Left lung (tissue), 4 donors: ENCODE measurements at regions not wholly inside any gene's neighbourhood (a gene's known extent, or its start where the extent isn't known, plus 50 kb on each side); places are given as distances from the start of the nearest gene placed in this dataset.

Experiments
- ATAC-seq: fragments of 200-7000 bp; cut with Tn5 transposase; one replicate; pipeline ENCODE4 v1.9.1; 2020; ENCODE audit warnings: moderate library complexity
- DNase-seq, 4 donors: peaks; one replicate each; pipeline ENCODE4 v3.0.0-alpha.2; 2013 to 2020
- H3K27ac ChIP-seq, 2 donors: fragments of 200-600 bp; sonication (generic) in 1 of 2; one replicate each; pipeline versions ENCODE4 v1.5.0 to v1.8.0; 2020 to 2021
- H3K27me3 ChIP-seq, 2 donors: fragments of 200-600 bp; sonication (generic) in 1 of 2; one replicate each; pipeline versions ENCODE4 v1.5.0 to v1.8.0; 2020 to 2021
- H3K36me3 ChIP-seq, 2 donors: fragments of 200-600 bp; sonication (generic) in 1 of 2; one replicate each; pipeline versions ENCODE4 v1.5.0 to v1.8.0; 2020 to 2021
- H3K4me1 ChIP-seq, 2 donors: fragments of 200-600 bp; one replicate each; pipeline ENCODE4 v1.8.0; 2021
- H3K4me3 ChIP-seq, 2 donors: fragments of 200-600 bp; sonication (generic) in 1 of 2; one replicate each; pipeline versions ENCODE4 v1.5.0 to v1.8.0; 2020 to 2021; ENCODE audit warnings: mild to moderate bottlenecking in 1 of 2
- H3K9me3 ChIP-seq, 2 donors: fragments of 200-600 bp; sonication (generic) in 1 of 2; one replicate each; pipeline versions ENCODE4 v1.5.0 to v1.8.0; 2020 to 2021
- CTCF ChIP-seq, 2 donors: fragments of 200-600 bp; sonication (generic) in 1 of 2; IDR thresholded peaks; one replicate each; pipeline versions ENCODE4 v1.5.0 to v1.8.0; 2021; ENCODE audit warnings: antibody characterized with exemption in 2 of 2
- intact Hi-C, 2 donors: fragments of 100-400 bp; cut with DNase I; formaldehyde crosslinking; loops; one replicate each; pipeline versions ENCODE4 v1.11.2 to v1.14.2; 2022
- donor health status: DM: no; HTN: yes; CAD: no.
- donor health status: DM: no; HTN: no; CAD: no.

DNA sequence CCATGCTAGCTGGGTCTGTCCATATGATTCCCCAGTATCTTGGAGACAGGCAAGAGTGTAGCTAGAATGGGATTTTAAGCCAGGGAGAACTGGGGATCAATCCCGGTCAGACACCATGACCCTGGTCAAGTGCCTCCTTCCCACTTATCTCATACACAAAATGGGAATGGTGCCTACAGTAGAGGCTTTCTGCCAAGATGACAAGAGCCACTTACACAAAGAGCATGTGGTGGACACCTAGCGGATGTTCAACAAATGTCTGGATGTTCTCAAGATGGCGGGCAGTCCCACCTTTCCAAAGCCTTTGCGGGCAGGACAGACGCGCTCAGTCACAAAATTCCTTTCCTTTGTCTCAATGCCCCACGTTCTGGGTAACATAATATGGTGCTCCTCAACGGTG, 57.3 kb downstream of the MAF start:
- ATAC-seq (no peak), DNase-seq (no peak)
- intact Hi-C loops, result no loop called here
- Histone ChIP-seq H3K4me1 (no peaks in the 10 kb centered on the region), H3K36me3 (no peaks in the 10 kb centered on the region), H3K9me3 (no peaks in the 10 kb centered on the region), H3K4me3 (no peak overlapping the region), H3K27me3 (no peaks in the 10 kb centered on the region), H3K27ac (no peak overlapping the region)
- no peak for TF ChIP-seq CTCF (IDR thresholded peaks at IDR 0.05)

DNA sequence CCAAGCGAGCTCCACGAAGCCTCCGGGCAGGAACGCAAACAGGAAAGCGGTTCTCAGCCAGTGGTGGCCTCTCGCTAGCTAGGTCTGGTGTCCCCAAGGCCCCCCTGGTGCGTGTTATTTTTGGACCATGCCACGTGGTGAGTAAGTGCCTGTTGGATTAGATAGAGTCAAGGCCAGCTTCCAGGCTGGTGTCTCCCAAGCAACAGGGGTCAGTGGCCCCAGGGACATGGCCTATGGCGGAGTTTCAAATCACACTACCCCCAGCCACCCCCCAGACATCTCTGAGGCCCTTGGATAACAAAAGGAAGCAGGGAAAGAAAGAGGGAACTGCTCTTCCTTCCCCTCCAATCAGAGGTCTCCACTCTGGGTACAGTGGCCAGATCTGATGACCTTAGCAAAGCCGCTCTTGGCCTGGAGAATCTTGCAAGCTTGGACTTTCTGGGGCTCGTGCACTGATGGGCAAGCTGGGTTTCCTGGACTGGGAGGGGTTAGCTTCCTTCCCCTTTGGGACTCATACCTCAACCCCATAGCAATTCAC, 58.2 kb downstream of the MAF start:
- ATAC-seq, result peak; percentile 74

DNA sequence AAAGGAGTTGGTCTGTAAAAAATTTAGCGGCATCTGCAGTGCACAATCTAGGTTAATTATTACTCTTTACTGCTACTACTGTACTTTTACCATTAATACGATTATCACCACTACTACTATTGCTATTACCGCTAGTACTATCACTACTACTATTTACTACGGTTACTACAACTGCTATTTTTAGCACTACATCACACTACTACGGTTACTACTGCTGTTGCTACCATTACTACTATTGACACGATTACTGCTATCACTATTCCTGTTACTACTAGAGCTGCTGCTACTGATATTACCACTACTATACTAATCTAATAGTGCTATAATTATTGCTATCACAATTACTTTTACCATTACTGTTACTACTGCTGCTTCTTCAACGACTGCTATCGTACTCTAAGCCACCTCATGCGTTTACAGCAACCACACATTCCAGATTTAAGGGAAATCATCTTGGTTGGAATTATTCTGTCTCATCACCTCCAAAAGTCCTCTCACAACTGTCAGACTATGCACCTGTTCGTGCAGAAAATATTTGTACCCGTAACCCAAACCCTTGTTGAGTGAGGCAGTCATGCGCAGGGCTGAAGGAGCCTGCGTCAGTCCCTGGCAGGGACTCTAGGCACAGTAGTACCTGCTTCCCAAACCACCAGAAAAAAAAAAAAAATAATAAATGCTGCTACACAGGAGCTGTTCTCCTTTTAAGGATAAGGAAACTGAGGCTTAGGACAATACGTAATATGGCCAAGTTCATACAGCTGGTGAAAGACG, 59.5 kb downstream of the MAF start:
- DNase-seq (no peak), ATAC-seq (no peak)
- Histone ChIP-seq H3K36me3 (no peaks in the 10 kb centered on the region), H3K27me3 (no peaks in the 10 kb centered on the region), H3K4me1 (no peaks in the 10 kb centered on the region), H3K9me3 (no peaks in the 10 kb centered on the region), H3K4me3 (no peak overlapping the region), H3K27ac (no peak overlapping the region)
- TF ChIP-seq CTCF (IDR thresholded peaks at IDR 0.05), result no peak
- intact Hi-C loops, result no loop called here

More for the DNA sequence above, 58.2 kb downstream of the MAF start:
- intact Hi-C loops, result no loop called here
- H3K9me3 ChIP-seq, result no peaks in the 10 kb centered on the region
- no peaks in the 10 kb centered on the region for H3K4me1 ChIP-seq
- no peaks in the 10 kb centered on the region for H3K27me3 ChIP-seq
- TF ChIP-seq CTCF (IDR thresholded peaks at IDR 0.05), result no peak
- no peak overlapping the region for H3K27ac ChIP-seq
- no peak overlapping the region for H3K4me3 ChIP-seq
- peak in 1 of 4 donors; percentile 50 for DNase-seq
- no peaks in the 10 kb centered on the region for H3K36me3 ChIP-seq

DNA sequence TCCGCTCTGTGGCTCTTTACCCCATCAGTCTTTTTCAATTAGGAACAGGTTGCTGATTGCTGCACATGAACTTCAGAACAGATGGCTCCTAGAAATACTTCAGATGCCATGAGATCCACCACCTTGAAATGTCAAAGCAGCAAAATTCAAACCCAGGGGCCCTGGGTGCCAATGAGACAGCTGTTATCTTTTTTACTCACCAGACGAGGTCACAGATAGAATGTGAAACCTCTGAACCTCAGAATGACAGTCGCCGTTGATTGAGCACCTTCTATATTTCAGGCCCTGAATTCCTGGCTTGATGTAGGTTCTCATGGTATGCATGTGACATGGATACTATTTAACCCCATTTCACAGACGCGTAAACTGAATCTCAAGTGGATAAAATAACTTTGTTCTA, 63.0 kb downstream of the MAF start:
- TF ChIP-seq CTCF (IDR thresholded peaks at IDR 0.05), result no peak
- no peaks in the 10 kb centered on the region for H3K36me3 ChIP-seq
- intact Hi-C loops, result no loop called here
- no peak overlapping the region for H3K4me3 ChIP-seq
- H3K9me3 ChIP-seq, result no peaks in the 10 kb centered on the region
- H3K27ac ChIP-seq, result no peak overlapping the region
- H3K27me3 ChIP-seq, result no peaks in the 10 kb centered on the region
- ATAC-seq (no peak), DNase-seq (no peak)
- H3K4me1 ChIP-seq, result no peaks in the 10 kb centered on the region

- H3K4me1 ChIP-seq, result no peaks in the 10 kb centered on the region
- no peak for TF ChIP-seq CTCF (IDR thresholded peaks at IDR 0.05)
- DNase-seq (no peak), ATAC-seq (no peak)
- no peaks in the 10 kb centered on the region for H3K27me3 ChIP-seq
- H3K36me3 ChIP-seq, result no peaks in the 10 kb centered on the region
- intact Hi-C loops, result no loop called here
- no peak overlapping the region for H3K27ac ChIP-seq
- H3K4me3 ChIP-seq, result no peak overlapping the region
- H3K9me3 ChIP-seq, result no peaks in the 10 kb centered on the region
These were observed 63.6 kb downstream of the MAF start for GRCh38 chr16:79536958-79537357.
